ENCODE measurements at regions not wholly inside any gene's neighbourhood (a gene's known extent, or its start where the extent isn't known, plus 50 kb on each side); places are given as distances from the start of the nearest gene placed in this dataset.

DNA sequence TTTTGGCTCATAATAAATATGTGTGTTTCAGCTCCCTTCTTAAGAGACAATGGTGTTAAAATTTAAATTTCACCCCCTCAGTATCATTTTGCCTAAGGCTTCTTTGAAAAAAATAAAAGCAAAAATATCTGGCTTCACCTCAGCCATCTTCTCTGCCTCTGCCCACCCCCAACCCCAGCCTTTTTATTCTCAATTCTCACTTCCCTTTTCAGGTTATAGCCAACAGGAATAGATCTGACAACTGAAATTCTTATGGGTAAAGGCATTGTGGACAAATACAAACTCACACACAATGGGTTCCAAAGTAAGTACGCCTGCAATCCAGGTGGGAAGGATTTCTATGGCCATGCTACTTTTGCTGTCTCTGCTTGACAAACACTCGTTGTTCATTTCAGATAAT lies 399.0 kb upstream of the ARRDC4 start:
- Histone ChIP-seq H2AFZ (ENCODE audit: low read depth, low read length) (no peak overlapping the region), H3K4me1 (replicated peaks in 1 of 2; ENCODE audit: control insufficient read depth in 2 of 2, insufficient read depth in 2 of 2, low read length in 2 of 2) (no peaks in the 10 kb centered on the region), H3K27ac (ENCODE audit: extremely low read depth, low read depth, low read length) (no peak overlapping the region), H3K4me2 (ENCODE audit: insufficient read depth, low read length) (no peak overlapping the region), H3K27me3 (ENCODE audit: control insufficient read depth in 2 of 2, insufficient read depth in 2 of 2, low read length in 2 of 2) (no peaks in the 10 kb centered on the region), H3K9me1 (ENCODE audit: control insufficient read depth, insufficient read depth, low read length) (no peaks in the 10 kb centered on the region), H4K20me1 (replicated peaks; ENCODE audit: control insufficient read depth, insufficient read depth, low read length) (no peaks in the 10 kb centered on the region), H3K36me3 (ENCODE audit: control insufficient read depth, insufficient read depth, low read length) (no peaks in the 10 kb centered on the region), H3K4me3 (no peak overlapping the region), H3K79me2 (ENCODE audit: control insufficient read depth, insufficient read depth, low read length) (no peaks in the 10 kb centered on the region), H3K9ac (ENCODE audit: insufficient read depth in 1 of 2, low read depth in 2 of 2, low read length in 2 of 2) (no peak overlapping the region), H3K9me3 (replicated peaks; ENCODE audit: control insufficient read depth, insufficient read depth, low read depth, low read length) (0 out of 2 replicates have a peak, but pooled peaks cover 3% of the 10 kb centered on the region)
- FAIRE-seq (no peak), DNase-seq (ENCODE audit: extremely low read depth in 1 of 4, low spot score in 3 of 4) (no peak), ATAC-seq (no peak)
- in situ Hi-C loops (cut with MboI) (no loop called here), intact Hi-C loops (cut with micrococcal nuclease) (no loop called here)
- WGBS (ENCODE audit: insufficient coverage, low coverage, missing lambda C conversion rate): 0% methylated on average over 2 of the region's 2 CpGs
- ChIA-PET CTCF (ENCODE audit: low intra/inter-chr PET ratio) (no interaction called here), POLR2A (no interaction called here)
- no TSS peak for BruUV-seq (replicated peaks)
- TF ChIP-seq TCF3 (CRISPR knock-in tag; IDR thresholded peaks at IDR 0.05) (no peak), MEF2A (IDR thresholded peaks at IDR 0.05; ENCODE audit: control insufficient read depth, low read depth, low read length) (no peak), BRF1 (IDR thresholded peaks at IDR 0.05; ENCODE audit: borderline replicate concordance, extremely low read depth, insufficient read length) (no peak), GABPB1 (CRISPR knock-in tag; IDR thresholded peaks at IDR 0.05) (no peak), ELF2 (CRISPR knock-in tag; IDR thresholded peaks at IDR 0.05) (no peak), FOXK2 (conservative IDR thresholded peaks at IDR 0.05 in 1 of 2, IDR thresholded peaks at IDR 0.05 in 1 of 2; ENCODE audit: low read depth in 2 of 2) (no peak), NFRKB (IDR thresholded peaks at IDR 0.05; ENCODE audit: low read depth) (no peak), EHMT2 (IDR thresholded peaks at IDR 0.05) (no peak), SMC3 (conservative IDR thresholded peaks at IDR 0.05; ENCODE audit: insufficient read depth, low read depth, low read length) (no peak), TAF1 (IDR thresholded peaks at IDR 0.05; ENCODE audit: control insufficient read depth, extremely low read depth, insufficient read depth, low read length, severe bottlenecking) (no peak), NCOA1 (IDR thresholded peaks at IDR 0.05; ENCODE audit: low read depth) (no peak), ZNF282 (CRISPR knock-in tag; IDR thresholded peaks at IDR 0.05) (no peak), CEBPG (CRISPR knock-in tag; IDR thresholded peaks at IDR 0.05) (no peak), CEBPG (tag; conservative IDR thresholded peaks at IDR 0.05 in 1 of 2, IDR thresholded peaks at IDR 0.05 in 1 of 2) (no peak), STAG1 (CRISPR knock-in tag; IDR thresholded peaks at IDR 0.05; ENCODE audit: borderline replicate concordance) (no peak)
- TF ChIP-seq, protein P1, sequence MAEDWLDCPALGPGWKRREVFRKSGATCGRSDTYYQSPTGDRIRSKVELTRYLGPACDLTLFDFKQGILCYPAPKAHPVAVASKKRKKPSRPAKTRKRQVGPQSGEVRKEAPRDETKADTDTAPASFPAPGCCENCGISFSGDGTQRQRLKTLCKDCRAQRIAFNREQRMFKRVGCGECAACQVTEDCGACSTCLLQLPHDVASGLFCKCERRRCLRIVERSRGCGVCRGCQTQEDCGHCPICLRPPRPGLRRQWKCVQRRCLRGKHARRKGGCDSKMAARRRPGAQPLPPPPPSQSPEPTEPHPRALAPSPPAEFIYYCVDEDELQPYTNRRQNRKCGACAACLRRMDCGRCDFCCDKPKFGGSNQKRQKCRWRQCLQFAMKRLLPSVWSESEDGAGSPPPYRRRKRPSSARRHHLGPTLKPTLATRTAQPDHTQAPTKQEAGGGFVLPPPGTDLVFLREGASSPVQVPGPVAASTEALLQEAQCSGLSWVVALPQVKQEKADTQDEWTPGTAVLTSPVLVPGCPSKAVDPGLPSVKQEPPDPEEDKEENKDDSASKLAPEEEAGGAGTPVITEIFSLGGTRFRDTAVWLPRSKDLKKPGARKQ (CRISPR knock-in tag; IDR thresholded peaks at IDR 0.05): no peak
- TF ChIP-seq, protein P2, sequence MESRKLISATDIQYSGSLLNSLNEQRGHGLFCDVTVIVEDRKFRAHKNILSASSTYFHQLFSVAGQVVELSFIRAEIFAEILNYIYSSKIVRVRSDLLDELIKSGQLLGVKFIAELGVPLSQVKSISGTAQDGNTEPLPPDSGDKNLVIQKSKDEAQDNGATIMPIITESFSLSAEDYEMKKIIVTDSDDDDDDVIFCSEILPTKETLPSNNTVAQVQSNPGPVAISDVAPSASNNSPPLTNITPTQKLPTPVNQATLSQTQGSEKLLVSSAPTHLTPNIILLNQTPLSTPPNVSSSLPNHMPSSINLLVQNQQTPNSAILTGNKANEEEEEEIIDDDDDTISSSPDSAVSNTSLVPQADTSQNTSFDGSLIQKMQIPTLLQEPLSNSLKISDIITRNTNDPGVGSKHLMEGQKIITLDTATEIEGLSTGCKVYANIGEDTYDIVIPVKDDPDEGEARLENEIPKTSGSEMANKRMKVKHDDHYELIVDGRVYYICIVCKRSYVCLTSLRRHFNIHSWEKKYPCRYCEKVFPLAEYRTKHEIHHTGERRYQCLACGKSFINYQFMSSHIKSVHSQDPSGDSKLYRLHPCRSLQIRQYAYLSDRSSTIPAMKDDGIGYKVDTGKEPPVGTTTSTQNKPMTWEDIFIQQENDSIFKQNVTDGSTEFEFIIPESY (CRISPR knock-in tag; IDR thresholded peaks at IDR 0.05): no peak
- TF ChIP-seq, protein P3, sequence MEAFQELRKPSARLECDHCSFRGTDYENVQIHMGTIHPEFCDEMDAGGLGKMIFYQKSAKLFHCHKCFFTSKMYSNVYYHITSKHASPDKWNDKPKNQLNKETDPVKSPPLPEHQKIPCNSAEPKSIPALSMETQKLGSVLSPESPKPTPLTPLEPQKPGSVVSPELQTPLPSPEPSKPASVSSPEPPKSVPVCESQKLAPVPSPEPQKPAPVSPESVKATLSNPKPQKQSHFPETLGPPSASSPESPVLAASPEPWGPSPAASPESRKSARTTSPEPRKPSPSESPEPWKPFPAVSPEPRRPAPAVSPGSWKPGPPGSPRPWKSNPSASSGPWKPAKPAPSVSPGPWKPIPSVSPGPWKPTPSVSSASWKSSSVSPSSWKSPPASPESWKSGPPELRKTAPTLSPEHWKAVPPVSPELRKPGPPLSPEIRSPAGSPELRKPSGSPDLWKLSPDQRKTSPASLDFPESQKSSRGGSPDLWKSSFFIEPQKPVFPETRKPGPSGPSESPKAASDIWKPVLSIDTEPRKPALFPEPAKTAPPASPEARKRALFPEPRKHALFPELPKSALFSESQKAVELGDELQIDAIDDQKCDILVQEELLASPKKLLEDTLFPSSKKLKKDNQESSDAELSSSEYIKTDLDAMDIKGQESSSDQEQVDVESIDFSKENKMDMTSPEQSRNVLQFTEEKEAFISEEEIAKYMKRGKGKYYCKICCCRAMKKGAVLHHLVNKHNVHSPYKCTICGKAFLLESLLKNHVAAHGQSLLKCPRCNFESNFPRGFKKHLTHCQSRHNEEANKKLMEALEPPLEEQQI (IDR thresholded peaks at IDR 0.05): no peak

Data from K562 (cell line).